Stromal cell of bone marrow (primary cell): ENCODE measurements at regions not wholly inside any gene's neighbourhood (a gene's known extent, or its start where the extent isn't known, plus 50 kb on each side); places are given as distances from the start of the nearest gene placed in this dataset.
A peak's percentile ranks its signal among the peaks of the same experiment; 100 is the strongest.
"Not testable (repeated sequence)": the region's sequence is repeated elsewhere in the genome, so short reads cannot be mapped to it uniquely, and the experiment has no call there.

Experiments
- DNase-seq: peaks from one replicate; pipeline ENCODE4 v3.0.0-alpha.2; 2012; ENCODE audit warnings: low read depth

DNA sequence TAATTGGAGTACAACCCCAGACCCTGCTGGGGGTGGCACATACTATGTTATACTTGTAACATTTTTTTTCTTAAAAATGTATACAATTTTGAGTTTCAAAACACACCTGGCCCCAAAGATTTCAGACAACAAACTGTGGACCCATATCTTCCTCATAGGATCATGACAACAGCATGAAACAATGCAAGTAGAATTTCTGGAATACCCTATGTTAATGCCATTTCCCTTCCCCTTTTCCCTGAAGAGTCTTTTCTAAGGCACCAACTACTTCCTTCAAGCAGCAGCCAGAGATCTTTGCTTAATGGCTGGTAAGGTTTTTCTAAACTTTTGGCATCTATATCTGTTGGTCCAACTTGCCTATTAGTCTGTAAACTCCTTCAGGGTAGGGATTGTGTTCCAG, 99.9 kb upstream of the SERBP1 start:
- DNase-seq, result no peak

DNA sequence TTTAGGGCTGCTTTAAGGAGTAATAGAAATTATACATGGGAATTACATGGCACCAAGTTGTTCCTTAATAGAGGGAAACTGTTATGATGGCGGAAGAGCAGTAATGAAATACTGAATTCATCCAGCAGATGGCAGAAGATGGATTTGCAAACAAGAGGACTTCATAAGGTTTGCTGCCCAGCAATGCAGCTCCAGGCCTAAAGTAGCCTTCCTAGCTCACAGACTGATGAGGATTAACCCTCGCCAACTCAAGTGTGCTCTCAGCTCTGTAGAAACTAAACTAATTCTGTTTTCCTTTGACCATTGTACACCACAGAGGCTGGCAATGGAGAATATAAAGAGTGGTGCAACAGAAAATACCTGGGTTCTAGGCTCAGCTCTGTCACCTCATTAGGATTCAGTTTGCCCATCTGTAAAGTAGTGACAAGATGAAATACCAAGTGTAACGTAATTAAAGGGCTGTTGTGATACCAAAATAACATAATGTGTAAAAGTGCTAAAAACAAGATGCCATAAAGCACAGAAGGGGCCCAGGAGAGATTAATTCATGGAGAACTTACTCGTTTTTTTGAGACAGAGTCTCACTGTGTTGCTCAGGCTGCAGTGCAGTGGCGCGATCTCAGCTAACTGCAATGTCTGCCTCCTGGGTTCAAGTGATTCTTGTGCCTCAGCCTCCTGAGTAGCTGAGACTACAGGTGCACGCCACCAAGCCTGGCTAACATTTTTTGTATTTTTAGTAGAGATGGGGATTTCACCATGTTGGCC, 102.4 kb upstream of the SERBP1 start:
- DNase-seq, result peak; percentile 76

DNA sequence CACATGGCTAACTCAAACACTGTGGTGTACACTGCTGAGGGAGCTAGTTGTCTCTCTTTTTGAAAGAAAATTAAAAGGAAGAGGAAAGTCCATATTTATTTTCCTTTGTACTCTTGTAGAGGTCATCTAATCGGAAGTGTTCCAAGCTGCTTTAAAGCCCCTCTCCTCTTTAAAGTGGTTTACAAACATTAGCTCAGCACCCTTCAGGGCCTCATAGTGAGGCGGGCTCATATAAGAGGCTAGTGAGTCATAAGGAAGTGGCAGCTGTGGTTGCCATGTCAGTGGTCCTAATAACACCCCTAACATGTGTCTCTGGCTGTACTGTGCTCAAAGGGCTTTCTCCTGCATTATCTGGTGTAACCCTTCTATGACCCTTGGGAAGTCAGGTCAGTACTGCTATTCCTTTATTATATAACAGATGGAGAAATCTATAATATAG, 104.4 kb upstream of the SERBP1 start:
- DNase-seq, result no peak

DNA sequence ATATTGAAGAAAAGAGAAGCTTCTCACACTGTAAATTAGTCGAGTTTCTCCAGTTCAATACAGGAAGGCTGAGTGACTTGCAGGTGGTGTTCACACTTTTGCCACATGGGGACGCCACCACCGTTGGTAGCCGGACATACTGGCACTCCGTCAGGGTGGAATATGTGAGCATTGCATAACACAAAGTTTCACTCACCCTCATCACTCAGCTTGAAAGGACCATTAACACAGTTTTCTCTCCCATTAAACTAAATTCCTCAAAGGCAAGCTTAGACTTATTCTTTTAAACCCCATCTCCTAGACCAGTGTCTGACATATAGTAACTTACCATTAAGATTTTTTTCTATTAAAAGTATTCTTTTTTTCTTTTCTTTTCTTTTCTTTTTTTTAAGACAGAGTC, 105.3 kb upstream of the SERBP1 start:
- DNase-seq, result peak; percentile 74

- no peak for DNase-seq
These were observed 106.9 kb upstream of the SERBP1 start for GRCh38 chr1:67536957-67537666.

- DNase-seq, result no peak
These were observed 107.4 kb upstream of the SERBP1 start for GRCh38 chr1:67537667-67538018.

GRCh38 chr1:67540025-67540732, 110.0 kb upstream of the SERBP1 start:
- DNase-seq, result no peak

DNA sequence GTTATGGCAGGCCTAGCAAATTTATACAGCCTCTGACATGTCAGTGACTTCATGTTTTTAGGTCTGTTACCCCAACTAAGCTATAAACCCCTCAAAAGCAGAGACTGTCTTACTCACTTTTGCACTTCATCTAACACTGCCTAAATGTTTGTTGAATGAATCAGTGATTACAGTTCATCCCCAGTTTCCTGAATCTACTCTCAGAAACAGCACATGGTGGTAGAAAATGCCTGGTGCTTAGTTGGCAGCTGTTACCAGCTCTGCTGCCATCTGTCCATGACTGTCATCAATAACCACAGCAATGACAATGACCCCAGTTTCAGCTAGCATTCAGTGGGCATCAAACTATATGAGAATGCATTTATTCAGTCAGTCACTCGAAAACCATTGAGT, 110.5 kb upstream of the SERBP1 start:
- no peak for DNase-seq

DNA sequence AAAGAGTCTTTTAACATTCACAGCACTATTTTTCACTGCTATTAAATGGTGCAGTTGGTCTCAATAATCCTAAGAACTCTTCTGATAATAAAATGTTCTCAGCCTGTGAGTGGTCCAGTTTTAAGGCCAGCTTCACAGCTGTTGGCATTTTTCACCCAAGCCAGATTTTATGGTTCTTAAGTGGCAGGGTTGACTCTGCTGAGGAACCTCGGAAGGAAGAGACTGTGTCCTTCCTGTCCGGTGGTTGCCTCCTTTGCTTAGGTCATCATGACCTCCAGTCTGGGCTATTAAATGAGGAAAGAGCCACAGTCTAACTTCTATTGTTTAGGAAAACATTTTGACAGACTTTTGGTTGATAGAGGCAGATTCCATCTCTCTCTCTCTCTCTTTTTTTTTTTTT, 112.5 kb upstream of the SERBP1 start:
- no peak for DNase-seq

DNA sequence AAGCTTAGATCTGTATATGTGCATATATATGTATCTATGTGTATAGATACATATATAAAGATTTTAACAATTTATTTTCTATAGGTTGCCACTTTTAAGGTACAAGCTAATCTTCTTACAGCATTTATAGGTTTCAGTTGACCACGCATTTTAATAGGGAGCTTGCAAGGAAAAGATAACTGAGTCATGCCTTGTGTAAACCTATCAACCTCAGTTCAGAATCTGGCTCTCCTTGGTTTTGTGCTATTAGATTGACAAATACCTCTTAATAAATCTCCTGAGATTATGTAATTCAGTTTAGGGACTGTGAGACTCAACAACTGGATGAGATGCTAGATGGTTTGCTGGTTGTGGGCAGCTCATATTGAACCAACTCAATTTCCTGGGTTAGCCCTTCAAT, 114.7 kb upstream of the SERBP1 start:
- no peak for DNase-seq

GRCh38 chr1:67545364-67545763, 115.2 kb upstream of the SERBP1 start:
- no peak for DNase-seq

GRCh38 chr1:67551375-67551774, 121.2 kb upstream of the SERBP1 start:
- no peak for DNase-seq

DNA sequence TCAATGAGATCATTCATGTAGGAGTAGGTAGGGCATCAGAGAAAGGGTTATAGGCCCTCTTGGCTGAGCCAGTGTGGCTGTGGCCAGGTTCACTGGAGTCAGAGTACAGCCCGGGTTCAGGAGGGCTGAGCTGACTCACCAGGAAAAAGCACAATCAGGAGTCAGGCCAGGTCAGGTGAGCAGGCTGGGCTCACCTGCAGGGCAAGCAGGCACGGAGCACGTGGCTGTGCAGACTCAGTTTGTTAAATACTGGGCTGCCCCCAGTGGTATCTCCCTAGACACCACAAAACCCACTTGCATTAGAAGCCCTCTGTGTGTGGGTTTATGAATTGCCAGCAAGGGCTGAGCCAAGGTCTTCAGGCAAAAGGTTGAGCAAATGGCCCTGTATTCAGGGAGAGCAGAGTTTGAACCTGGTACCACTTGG, 122.1 kb upstream of the SERBP1 start:
- DNase-seq, result no peak

DNA sequence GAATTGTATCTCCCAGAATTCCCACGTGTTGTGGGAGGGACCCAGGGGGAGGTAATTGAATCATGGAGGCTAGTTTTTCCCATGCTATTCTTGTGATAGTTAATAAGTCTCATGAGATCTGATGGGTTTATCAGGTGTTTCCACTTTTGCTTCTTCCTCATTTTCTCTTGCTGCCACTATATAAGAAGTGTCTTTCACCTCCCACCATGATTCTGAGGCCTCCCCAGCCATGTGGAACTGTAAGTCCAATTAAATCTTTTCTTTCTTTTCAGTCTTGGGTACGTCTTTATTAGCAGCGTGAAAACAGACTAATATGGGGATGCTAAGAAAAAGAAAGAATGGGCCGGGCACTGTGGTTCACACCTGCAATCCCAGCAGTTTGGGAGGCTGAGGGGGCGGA, 124.0 kb upstream of the SERBP1 start:
- not testable (repeated sequence) for DNase-seq

GRCh38 chr1:67555461-67556296, 125.5 kb upstream of the SERBP1 start:
- DNase-seq, result no peak

DNA sequence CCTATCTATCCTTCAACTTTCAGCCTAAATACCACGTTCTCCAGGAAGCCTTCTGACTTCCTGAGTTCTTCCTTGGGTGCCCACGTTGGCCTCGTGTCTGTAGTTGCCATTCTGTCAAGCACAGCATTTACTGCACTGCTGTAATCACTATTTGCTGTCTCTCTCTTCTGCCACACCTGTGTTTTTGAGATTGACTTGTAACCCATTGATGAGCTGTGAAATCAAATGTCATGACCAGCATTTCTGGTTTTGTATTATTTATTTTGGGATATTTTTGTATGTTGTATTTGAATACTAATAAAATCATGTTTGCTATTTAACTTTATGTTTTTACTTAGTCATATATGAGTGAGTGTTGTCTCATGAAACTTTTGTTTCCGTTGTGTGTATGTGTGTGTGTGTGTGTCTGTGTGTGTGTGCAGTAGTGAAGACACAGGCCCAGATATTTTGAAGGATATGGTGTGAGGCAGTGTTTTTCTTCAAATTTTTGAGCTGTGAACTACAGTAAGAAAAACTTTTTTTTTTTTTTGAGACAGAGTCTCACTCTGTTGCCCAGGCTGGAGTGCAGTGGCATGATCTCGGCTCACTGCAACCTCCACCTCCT, 126.2 kb upstream of the SERBP1 start:
- DNase-seq, result no peak

DNA sequence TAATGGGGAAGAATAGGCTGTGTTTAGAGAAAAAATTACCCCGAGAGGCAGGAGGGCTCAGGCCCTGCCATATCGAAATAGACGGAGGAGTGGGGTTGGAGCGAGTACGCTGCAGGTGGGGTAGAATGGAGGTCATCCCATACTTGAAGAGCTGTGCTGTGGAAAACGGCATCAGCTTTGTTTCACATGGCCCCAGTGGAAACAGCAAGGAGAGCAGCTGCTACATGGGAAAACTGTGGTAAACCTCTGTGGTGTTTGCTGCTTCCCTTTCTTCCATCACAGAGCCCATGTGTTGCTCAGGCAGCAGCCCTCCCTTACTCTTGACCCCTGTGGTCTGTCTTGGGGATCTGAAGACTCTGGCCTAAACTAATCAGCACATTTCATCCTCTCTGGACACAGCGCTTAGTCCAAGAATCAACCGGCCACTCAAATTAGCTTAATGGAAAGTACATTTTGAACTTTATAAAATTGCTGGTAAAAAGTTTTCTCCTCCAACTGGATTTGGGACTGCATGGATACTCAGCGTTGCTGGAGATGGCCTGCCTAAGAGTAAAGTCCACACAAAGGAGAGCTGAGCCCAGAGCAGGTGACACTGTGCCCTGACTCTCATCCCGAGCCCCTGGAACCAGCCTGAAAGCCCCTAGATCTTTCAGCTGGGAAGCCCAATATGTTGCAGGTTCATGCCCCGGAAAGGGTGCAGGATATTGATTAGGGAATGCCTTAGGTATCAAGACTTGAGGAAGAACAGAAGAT, 127.1 kb upstream of the GADD45A start:
- no peak for DNase-seq

DNA sequence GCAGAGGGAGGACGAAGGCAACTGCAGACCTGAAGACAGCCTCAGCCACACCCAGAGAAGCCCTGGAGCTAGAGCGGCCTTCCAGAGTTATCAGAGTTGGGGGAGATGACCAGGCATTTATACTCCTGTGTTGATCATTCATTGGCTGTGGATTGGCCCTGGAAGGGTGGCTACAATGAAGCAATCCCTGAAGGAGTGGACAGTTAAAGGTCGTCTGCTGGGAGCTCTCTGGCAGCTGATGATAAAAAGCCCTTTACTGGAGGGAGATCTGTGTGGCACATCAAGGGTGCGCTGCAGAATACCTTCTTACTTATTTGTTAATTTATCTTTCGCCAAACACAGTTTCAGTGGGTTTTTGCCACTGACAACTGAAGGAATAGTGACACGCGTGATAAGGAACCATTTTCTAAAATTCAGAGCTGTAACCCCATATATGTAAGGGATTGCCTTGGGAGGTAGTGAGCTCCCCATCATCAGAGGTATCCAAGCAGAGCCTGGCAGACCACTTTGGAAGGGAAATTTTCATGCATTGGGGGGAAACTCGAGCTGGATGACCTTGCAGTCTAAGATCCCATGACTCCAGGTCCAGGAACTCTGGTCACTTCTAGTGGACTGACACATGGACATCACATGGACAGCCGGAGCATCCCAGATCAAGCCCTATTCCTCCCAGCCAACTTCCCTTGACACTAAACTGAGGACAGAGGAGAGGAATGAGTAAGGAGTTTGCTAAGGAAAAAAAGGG, 126.4 kb upstream of the GADD45A start:
- DNase-seq, result no peak

DNA sequence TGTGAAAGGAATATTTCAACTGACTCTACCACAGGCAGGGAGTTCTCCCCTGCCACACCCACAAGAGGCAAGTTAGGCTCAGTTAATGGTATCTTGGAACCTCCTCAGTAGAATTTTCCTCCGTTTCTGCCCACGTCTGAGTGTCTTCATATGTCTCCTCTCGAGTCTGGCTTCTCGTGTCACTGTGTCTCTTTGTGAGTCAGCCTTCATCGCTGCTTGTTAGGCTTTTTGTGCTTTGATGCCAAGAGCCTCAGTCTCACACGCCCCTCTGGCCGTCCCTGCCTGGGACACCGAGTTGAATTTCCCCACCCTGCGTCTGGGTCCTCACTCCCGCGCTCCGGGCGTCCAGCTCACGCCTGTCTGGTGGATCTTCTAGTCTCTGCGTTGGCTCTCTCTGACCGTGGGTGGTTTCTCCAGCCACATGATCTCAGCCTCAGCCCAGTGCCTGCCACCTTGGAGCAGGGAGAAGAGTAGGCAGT, 125.7 kb upstream of the GADD45A start:
- peak; percentile 55 for DNase-seq

GRCh38 chr1:67560580-67561255, 124.3 kb upstream of the GADD45A start:
- DNase-seq, result no peak
